Endothelial cell (in vitro differentiated cells): ENCODE measurements at regions not wholly inside any gene's neighbourhood (a gene's known extent, or its start where the extent isn't known, plus 50 kb on each side); places are given as distances from the start of the nearest gene placed in this dataset.

Source experiments
- DNase-seq: peaks from one replicate; pipeline ENCODE4 v3.0.0; 2021; ENCODE audit warnings: low spot score
- H3K27ac Mint-ChIP-seq: one replicate; pipeline ENCODE4 v1.8.0; 2021; ENCODE audit warnings: mixed read lengths, inconsistent platforms; ENCODE audit not compliant: unreplicated experiment
- H3K27me3 Mint-ChIP-seq: one replicate; pipeline ENCODE4 v1.8.0; 2021; ENCODE audit warnings: mild to moderate bottlenecking, moderate library complexity, mixed read lengths, inconsistent platforms; ENCODE audit not compliant: unreplicated experiment
- H3K36me3 Mint-ChIP-seq: one replicate; pipeline ENCODE4 v1.8.0; 2021; ENCODE audit warnings: mild to moderate bottlenecking, low read depth, mixed read lengths, inconsistent platforms; ENCODE audit not compliant: unreplicated experiment
- H3K4me1 Mint-ChIP-seq: one replicate; pipeline ENCODE4 v1.8.0; 2021; ENCODE audit warnings: mild to moderate bottlenecking, mixed read lengths, inconsistent platforms; ENCODE audit not compliant: unreplicated experiment
- H3K4me3 Mint-ChIP-seq: one replicate; pipeline ENCODE4 v1.8.0; 2021; ENCODE audit warnings: mild to moderate bottlenecking, mixed read lengths, inconsistent platforms; ENCODE audit not compliant: unreplicated experiment
- H3K9me3 Mint-ChIP-seq: one replicate; pipeline ENCODE4 v1.8.0; 2021; ENCODE audit warnings: mixed read lengths, inconsistent platforms; ENCODE audit not compliant: unreplicated experiment
- CTCF ChIP-seq: fragments of 200-600 bp; sonication (generic); IDR thresholded peaks from one replicate; pipeline ENCODE4 v1.5.0; 2021; ENCODE audit warnings: antibody characterized with exemption; ENCODE audit not compliant: unreplicated experiment

- H3K27me3 Mint-ChIP-seq, result peaks cover 2% of the 10 kb centered on the region
- no peak for DNase-seq
- H3K4me3 Mint-ChIP-seq, result no peak overlapping the region
- no peaks in the 10 kb centered on the region for H3K36me3 Mint-ChIP-seq
- H3K9me3 Mint-ChIP-seq, result no peaks in the 10 kb centered on the region
- TF ChIP-seq CTCF, result no peak
- no peak overlapping the region for H3K27ac Mint-ChIP-seq
- peaks cover 4% of the 10 kb centered on the region for H3K4me1 Mint-ChIP-seq
Observed at GRCh38 chr20:37611852-37612251, 82.0 kb upstream of the CTNNBL1 start.

DNA sequence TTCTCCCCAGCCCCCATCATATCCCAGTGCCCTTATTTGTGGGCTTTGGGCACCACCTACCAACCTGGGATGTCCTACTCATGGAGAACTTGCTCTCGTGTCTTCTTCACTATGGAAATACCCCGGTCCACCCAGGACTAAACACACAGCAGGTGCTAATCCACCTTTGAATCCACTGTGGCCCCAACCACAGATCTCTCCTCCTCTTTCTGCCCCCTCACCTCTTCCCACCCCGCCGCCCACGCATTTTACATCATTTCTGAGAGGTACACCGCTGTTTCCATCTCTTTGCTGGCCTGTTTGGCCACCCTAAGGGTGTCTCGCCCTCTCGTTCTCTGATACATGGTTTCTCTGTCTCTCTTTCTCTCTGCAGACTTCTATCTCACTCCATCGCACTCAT, 82.5 kb upstream of the CTNNBL1 start:
- H3K4me1 Mint-ChIP-seq, result peaks cover 4% of the 10 kb centered on the region
- H3K9me3 Mint-ChIP-seq, result no peaks in the 10 kb centered on the region
- no peak overlapping the region for H3K27ac Mint-ChIP-seq
- no peak for DNase-seq
- H3K4me3 Mint-ChIP-seq, result no peak overlapping the region
- no peaks in the 10 kb centered on the region for H3K36me3 Mint-ChIP-seq
- H3K27me3 Mint-ChIP-seq, result peaks cover 2% of the 10 kb centered on the region
- TF ChIP-seq CTCF, result no peak

DNA sequence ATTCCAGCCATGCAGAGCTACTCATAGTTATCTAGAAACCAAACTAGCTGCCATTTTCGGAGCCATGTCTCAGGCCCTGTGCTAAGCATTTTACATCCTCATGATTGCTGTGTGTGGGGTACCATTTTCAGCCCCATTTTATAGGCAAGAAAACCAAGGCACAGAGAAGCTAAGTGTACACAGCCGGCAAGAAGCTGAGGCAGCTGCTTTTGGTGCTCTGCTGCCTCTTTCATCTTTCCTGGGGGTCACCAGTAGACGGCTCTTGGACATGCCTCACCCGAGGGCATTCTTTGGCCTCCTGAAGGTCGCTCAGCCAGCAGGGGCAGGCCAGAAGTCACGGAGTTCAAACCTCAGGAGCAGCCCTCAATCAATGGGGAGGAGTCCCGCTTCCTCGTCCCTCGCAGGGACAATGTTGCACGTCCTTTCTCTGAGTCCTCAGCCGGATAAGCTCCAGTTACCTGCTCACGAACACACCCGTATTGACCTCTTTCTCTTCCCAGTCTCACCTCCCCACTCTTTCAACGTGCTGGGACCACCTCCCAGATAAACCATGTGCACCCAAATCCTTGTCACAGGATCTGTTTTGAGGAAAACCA, 82.6 kb upstream of the BLCAP start:
- no peak for DNase-seq
- Mint-ChIP-seq H3K9me3 (no peaks in the 10 kb centered on the region), H3K36me3 (no peaks in the 10 kb centered on the region), H3K4me3 (no peak overlapping the region), H3K27ac (no peak overlapping the region), H3K27me3 (peaks cover 4% of the 10 kb centered on the region), H3K4me1 (peaks cover 4% of the 10 kb centered on the region)
- no peak for TF ChIP-seq CTCF

- Mint-ChIP-seq H3K4me3 (no peak overlapping the region), H3K27me3 (peaks cover 2% of the 10 kb centered on the region), H3K4me1 (no peaks in the 10 kb centered on the region), H3K36me3 (no peaks in the 10 kb centered on the region), H3K9me3 (no peaks in the 10 kb centered on the region), H3K27ac (no peak overlapping the region)
- no peak for TF ChIP-seq CTCF
- DNase-seq, result no peak
Observed at GRCh38 chr20:37602634-37603033, 75.0 kb upstream of the BLCAP start.

- Mint-ChIP-seq H3K27ac (no peak overlapping the region), H3K36me3 (no peaks in the 10 kb centered on the region), H3K4me3 (no peak overlapping the region), H3K9me3 (no peaks in the 10 kb centered on the region), H3K27me3 (no peaks in the 10 kb centered on the region), H3K4me1 (no peaks in the 10 kb centered on the region)
- DNase-seq, result no peak
- TF ChIP-seq CTCF, result no peak
Observed at GRCh38 chr20:37600486-37600885, 72.8 kb upstream of the BLCAP start.
